CD4-positive, alpha-beta T cell treated with Interleukin-4 for 1 hour (primary cell): ENCODE measurements at regions not wholly inside any gene's neighbourhood (a gene's known extent, or its start where the extent isn't known, plus 50 kb on each side); places are given as distances from the start of the nearest gene placed in this dataset.

Experiments
- DNase-seq, 2 donors: peaks; one replicate each; pipeline ENCODE4 v3.0.0-alpha.2; 2020 to 2022

DNA sequence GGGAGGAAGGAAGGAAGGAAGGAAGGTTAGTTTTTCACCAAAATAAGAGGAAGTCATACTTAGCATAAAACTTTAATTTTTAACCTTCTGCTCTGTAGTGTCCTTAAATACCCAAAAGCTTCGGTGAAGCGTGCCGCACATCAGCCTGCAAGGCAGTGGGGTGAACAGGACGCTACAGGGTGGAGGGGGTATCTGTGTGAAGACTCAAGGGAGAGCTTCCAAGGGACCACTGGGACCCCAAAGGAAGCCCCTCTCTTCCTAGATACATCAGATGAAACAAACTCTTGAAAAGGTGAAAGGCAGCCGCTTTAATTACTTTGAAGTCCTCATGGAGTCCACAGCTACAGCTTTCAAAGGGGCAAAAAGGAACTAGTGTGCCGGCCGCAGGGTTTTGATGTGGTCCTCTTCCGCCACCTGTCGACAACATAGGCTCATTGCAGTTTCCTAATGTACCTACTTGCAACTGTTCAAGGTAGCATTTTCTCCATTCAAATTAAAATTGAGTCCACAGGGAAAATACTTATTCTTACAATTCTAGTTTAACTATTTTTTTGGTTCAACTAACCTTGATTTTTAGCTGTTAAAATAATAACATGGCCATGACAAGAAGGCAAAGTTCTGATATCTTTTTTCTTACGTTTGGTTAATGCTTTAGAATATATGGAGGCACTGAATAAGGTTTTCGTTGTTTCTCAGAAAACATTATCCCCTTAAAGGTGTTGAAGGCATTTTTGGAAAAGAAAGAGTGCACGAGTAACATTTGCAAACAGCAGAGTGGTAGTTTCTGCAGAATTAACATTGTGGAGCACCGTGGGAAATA, 135.0 kb upstream of the RIPOR2 start:
- peak; percentile 89 to 91 for DNase-seq

DNA sequence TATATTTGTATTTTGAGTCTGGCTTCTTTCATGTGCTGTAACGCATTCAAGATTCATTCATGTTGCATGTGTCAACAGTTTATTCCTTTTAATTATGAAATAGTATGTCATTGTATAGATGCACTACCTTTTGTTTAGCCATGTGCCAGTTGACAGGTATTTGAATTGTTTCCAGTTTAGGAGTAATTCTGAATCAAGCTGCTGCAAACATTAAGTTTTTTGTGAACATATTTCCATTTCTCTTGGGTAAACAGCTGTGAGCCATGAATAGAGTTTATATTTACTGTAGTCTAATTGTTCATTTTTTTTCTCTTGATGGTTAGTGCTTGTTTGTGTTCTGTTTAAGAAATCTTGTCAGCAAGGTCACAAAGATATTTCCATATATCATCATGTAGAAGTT, 142.4 kb upstream of the RIPOR2 start:
- no peak for DNase-seq

DNA sequence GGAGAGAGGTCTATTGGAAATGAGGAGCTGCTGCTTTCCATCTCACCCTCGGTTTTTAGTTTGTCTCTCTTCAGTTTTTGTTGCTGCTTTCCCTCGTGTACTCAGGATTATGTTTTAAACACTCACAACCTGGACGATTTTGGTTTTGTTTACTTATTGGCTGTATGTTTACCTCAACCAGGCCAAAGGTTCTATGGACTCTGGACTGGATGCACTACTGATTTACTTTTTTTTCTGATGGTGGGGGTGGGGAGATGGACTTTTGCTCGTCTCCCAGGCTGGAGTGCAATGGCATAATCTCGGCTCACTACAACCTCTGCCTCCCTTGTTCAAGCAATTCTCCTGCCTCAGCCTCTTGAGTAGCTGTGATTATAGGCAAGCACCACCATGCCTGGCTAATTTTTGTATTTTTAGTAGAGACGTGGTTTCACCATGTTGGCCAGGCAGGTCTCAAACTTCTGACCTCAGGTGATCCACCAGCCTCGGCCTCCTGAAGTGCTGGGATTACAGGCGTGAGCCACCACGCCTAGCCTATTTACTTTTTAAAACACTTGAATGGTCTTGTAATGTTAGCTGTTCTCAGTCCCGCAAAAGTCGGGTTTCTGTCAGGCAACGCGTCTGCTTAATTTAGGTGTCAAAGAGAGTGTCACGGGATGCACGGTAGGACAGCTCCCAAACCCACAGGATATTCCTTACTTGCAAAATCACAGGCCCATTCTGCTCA, 148.2 kb upstream of the RIPOR2 start:
- no peak for DNase-seq

GRCh38 chr6:25084508-25084833, 148.7 kb upstream of the RIPOR2 start:
- DNase-seq = no peak

DNA sequence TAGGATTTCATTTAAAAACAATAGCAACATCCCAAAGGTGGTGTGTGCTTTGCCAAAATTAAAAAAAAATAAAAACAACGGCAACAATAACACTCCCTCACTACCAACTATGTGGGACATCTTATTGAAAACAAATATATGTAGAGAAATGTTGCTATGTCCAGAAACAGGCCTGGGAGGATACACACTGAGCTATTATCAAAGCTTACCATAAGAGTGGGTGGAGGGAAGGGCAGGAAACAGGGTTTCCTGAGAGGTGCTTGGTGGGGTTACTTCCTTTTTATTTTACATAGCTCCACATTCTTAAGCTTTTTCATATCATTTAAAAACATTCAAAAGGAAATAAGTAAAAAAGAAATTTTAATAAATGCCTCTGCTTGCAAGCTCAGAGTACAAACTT, 150.0 kb upstream of the RIPOR2 start:
- DNase-seq = peak in 1 of 2 donors; percentile 26

- no peak for DNase-seq
Observed at GRCh38 chr6:25086500-25087091, 150.8 kb upstream of the RIPOR2 start.

- no peak for DNase-seq
Observed at GRCh38 chr6:25088513-25088912, 152.8 kb upstream of the RIPOR2 start.

GRCh38 chr6:25089442-25089841, 153.7 kb upstream of the RIPOR2 start:
- no peak for DNase-seq

DNA sequence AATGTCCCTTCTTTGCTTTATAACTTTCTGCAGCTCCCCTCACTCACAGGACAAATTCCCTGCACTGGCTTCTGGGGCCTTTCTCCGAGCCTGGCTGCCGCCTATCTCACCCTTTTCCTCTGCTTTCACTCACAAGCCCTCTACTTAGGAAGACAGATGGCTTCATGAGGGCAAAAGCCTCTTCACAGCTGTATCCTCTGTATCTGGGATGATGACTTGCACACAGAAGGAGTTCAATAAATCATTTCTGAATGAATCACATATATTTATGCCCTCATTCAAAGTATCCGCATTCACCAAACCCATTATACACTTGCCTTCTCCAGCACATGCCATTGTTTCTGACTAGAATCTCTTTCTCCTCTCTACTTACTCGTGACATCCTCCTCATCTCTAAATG, 159.0 kb upstream of the RIPOR2 start:
- no peak for DNase-seq

GRCh38 chr6:25100288-25100687, 164.5 kb upstream of the RIPOR2 start:
- no peak for DNase-seq

- no peak for DNase-seq
Observed at GRCh38 chr6:25103603-25104002, 167.8 kb upstream of the RIPOR2 start.

- no peak for DNase-seq
Observed at GRCh38 chr6:25105070-25105925, 169.5 kb upstream of the RIPOR2 start.

DNA sequence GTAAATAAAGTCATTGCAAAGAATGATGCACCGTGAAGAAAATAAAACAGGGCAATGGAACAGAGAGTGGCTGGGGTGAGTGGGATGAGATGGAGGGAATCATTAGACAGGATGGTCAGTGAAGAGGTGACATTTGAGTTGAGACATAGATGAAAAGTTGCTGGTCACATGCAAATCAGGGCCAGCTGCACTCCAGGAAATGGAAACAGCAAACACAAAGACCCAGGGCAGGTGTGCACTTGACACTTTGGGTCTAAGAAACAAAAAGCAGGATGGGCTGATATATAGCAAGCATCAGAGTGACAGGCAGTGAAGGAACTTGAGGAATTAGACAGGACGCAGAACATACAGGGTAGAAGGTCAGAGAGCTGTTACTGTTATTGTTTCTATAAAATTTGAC, 171.5 kb upstream of the RIPOR2 start:
- no peak for DNase-seq

- DNase-seq = no peak
Observed at GRCh38 chr6:25111782-25112181, 167.4 kb upstream of the CARMIL1 start.

DNA sequence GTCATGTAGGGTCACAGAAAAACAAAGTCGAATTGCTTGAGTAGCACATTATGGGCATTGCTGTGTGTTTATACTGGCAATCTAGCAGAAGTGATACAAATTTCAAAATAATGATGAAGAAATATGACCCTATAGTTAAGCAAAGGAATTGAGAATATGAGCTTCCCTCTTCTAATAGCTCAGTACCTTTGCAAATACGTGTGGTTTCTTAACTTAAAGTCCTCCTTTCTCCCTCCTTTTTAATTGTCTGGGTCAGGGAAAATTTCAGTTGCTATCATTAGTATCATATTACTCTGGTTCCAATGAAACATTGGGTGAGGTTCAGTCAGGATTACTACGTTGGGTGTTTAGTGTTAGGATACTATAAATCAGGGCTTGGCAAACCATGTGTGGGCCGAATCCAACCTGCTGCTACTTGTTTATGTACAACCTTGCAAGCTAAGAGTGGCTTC, 166.8 kb upstream of the CARMIL1 start:
- no peak for DNase-seq

GRCh38 chr6:25113436-25113835, 165.7 kb upstream of the CARMIL1 start:
- DNase-seq = no peak

- DNase-seq = no peak
Observed at GRCh38 chr6:25118038-25118437, 161.1 kb upstream of the CARMIL1 start.

DNA sequence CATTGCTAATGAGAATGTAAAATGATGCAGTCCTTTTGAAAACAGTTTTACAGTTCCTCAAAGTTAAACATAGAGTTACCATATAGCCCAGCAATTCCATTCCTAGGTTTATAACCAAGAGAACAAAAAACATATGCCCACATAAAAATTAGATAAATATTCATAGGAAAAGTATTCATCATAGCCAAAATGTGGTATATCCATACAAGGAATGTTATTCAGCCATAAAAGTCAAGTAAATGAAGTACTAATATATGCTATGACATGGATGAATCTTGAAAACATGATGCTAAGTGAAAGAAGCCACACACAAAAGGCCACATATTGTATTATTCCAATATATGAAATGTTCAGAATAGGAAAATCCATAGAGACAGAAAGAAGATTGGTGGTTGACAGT, 158.0 kb upstream of the CARMIL1 start:
- no peak for DNase-seq

DNA sequence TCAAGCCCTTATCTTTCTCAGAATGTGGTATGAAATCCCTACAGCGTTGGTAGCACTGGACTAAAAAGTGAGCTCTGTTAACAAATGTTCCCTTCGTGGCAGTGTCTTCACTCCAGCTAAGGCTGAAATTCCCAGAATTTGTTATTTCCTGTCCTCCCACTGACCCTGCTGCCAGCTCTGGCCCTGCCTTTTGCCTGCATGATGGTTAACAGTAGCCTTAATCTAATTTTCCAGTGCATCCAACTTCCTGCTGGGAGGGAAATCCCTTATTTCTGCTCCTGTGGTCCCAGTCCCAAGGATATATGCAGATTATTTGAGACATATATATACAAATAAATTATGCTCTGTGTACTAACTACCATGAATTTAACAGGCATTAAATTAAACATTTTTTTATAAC, 157.2 kb upstream of the CARMIL1 start:
- no peak for DNase-seq

GRCh38 chr6:25122622-25123237, 156.4 kb upstream of the CARMIL1 start:
- DNase-seq = no peak

DNA sequence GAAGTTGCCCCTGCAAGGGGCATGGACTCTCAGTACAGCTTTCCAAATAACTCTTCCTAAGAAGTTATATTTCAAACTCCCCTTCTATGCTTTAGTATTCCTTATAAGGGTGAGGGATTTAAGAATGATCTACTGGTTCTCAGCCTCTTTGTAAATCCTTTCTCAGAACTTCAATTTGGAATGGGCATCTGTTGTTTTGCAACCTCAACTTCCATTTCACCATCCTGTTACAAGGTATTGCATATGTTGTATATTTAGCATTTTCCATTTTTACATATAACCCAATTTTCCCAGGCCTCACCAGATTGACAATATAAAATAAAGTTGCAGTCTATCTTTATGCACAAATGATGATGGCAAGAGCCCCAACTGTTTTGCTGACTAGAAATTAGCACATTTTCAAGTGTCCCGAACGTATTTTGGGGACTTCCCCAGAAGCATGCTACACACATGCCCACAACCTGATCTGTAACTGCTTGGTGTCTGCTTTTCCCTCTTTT, 154.9 kb upstream of the CARMIL1 start:
- DNase-seq = no peak

GRCh38 chr6:25125736-25126135, 153.4 kb upstream of the CARMIL1 start:
- DNase-seq = no peak
